Small intestine (tissue), 7 donors: ENCODE measurements at regions not wholly inside any gene's neighbourhood (a gene's known extent, or its start where the extent isn't known, plus 50 kb on each side); places are given as distances from the start of the nearest gene placed in this dataset.

Experiments
- DNase-seq, 2 donors: peaks; one replicate each; pipeline versions ENCODE4 v3.0.0 to v3.0.0-alpha.2; 2013
- FAIRE-seq: peaks from 2 replicates; lab custom pipeline; 2012; peaks lifted over from hg19 to GRCh38; lab: Jason Lieb, UNC
- H3K27ac ChIP-seq, 3 donors: one replicate each; pipeline ENCODE4 v1.5.1; 2013; ENCODE audit warnings: low read length in 2 of 3, mild to moderate bottlenecking in 2 of 3, control low read depth in 1 of 3, inconsistent platforms in 1 of 3, low read depth in 1 of 3, moderate library complexity in 1 of 3
- H3K27me3 ChIP-seq, 3 donors: one replicate each; pipeline ENCODE4 v1.6.1; 2013; ENCODE audit warnings: low read length in 3 of 3, inconsistent platforms in 1 of 3; ENCODE audit not compliant: control insufficient read depth in 3 of 3, insufficient read depth in 3 of 3
- H3K36me3 ChIP-seq, 3 donors: one replicate each; pipeline ENCODE4 v1.6.1; 2013; ENCODE audit warnings: low read length in 3 of 3, inconsistent platforms in 1 of 3, low read depth in 1 of 3, mild to moderate bottlenecking in 1 of 3, moderate library complexity in 1 of 3; ENCODE audit not compliant: control insufficient read depth in 3 of 3, insufficient read depth in 2 of 3
- H3K4me1 ChIP-seq, 3 donors: one replicate each; pipeline ENCODE4 v1.6.1; 2013; ENCODE audit warnings: low read length in 2 of 3, inconsistent platforms in 1 of 3, low read depth in 1 of 3, mild to moderate bottlenecking in 1 of 3, moderate library complexity in 1 of 3; ENCODE audit not compliant: control insufficient read depth in 3 of 3, insufficient read depth in 2 of 3
- H3K4me3 ChIP-seq, 3 donors: one replicate each; pipeline ENCODE4 v1.5.1; 2013; ENCODE audit warnings: low read length in 3 of 3, control low read depth in 1 of 3, inconsistent platforms in 1 of 3, low read depth in 1 of 3, mild to moderate bottlenecking in 1 of 3, moderate library complexity in 1 of 3
- H3K9me3 ChIP-seq, 2 donors: one replicate each; pipeline ENCODE4 v1.6.1; 2013; ENCODE audit warnings: low read depth in 1 of 2, low read length in 1 of 2; ENCODE audit not compliant: control insufficient read depth in 2 of 2, insufficient read depth in 1 of 2
- WGBS, 3 donors: extraction: QIAGEN DNeasy Blood & Tissue Kit; methylation state at CpG; one replicate each; pipeline ENCODE4 v1.1.7; 2013; 5-methylcytosine and 5-hydroxymethylcytosine counted together
- donor health status: healthy with polysubstance abuse.
- donor health status: control.
- donor health status: control.
- donor health status: Bipolar disorder and iron deficiency.
- donor health status: healthy.

- DNase-seq = peak in 1 of 2 donors; percentile 21
- Histone ChIP-seq H3K27ac (no peak overlapping the region), H3K36me3 (no peaks in the 10 kb centered on the region), H3K4me3 (no peak overlapping the region), H3K27me3 (no peaks in the 10 kb centered on the region), H3K9me3 (peaks cover 0 to 13% of the 10 kb centered on the region in 2 donors), H3K4me1 (peaks cover 0 to 4% (median 0%) of the 10 kb centered on the region in 3 donors)
- 26 to 68% (median 48%) methylated on average over 10 of the region's 10 CpGs for WGBS, 3 donors
- no peak for FAIRE-seq
These were observed 70.0 kb upstream of the ZNF469 start for GRCh38 chr16:88312732-88313131.

GRCh38 chr16:88314991-88315542, 67.7 kb upstream of the ZNF469 start:
- DNase-seq (peak in 1 of 2 donors; percentile 9), FAIRE-seq (no peak)
- WGBS, 3 donors = 52 to 76% (median 56%) methylated on average over 15 to 16 of the region's 16 CpGs
- Histone ChIP-seq H3K9me3 (peaks cover 0 to 8% of the 10 kb centered on the region in 2 donors), H3K27me3 (no peaks in the 10 kb centered on the region), H3K36me3 (no peaks in the 10 kb centered on the region), H3K4me1 (no peaks in the 10 kb centered on the region), H3K27ac (no peak overlapping the region), H3K4me3 (no peak overlapping the region)

DNA sequence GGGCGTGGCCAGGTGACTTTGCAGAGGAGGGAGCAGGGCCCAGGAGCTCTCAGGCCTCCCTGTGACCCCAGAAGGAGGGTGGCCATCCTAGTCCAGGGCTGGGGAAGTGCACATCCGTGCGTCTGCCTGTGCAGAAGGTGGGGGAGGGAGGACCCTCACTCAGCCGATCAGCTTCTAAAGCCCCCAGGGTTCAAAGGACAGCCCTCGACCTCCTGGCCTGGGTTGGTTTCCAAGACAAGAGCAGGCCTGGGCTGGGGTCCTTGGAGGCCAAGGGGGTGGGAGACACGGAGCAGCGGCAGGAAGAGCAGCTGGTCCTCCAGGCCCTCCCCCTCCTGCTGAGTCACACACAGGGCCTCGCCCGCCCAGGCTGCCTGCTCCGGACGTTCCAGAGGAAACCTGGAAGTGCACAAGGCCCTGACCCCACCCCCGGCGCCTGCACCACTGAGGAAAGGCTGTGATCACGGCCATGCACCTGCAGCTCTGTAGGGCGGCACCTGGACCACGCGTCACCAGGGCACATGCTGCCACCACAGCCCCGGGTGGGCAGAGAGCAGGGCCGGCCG, 67.1 kb upstream of the ZNF469 start:
- FAIRE-seq (no peak), DNase-seq (peak; percentile 11 to 41)
- Histone ChIP-seq H3K27ac (no peak overlapping the region), H3K36me3 (no peaks in the 10 kb centered on the region), H3K27me3 (no peaks in the 10 kb centered on the region), H3K9me3 (peaks cover 0 to 8% of the 10 kb centered on the region in 2 donors), H3K4me3 (no peak overlapping the region), H3K4me1 (no peaks in the 10 kb centered on the region)
- 16 to 35% (median 31%) methylated on average over 17 to 20 of the region's 20 CpGs for WGBS, 3 donors

DNA sequence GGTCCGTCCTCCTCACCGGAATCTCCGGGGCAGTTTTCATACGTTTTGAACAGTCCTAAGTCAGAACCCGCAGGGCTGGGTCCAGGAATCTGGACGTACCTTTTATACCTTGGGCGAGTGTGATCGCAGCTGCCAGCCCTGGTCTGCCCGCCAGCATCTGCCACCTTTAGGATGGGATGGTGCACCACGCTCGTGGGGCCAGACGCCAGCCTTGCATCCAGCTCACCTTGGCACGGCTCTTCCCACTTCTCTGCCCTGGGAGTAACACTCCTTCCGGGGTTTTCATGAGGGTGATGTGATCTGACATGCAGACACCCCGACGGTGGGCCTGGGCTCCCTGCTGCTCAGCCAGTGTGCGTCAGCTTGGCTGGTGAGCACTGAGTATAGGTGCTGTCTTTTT, 66.6 kb upstream of the ZNF469 start:
- Histone ChIP-seq H3K4me1 (no peaks in the 10 kb centered on the region), H3K4me3 (no peak overlapping the region), H3K27me3 (no peaks in the 10 kb centered on the region), H3K27ac (no peak overlapping the region), H3K9me3 (peaks cover 0 to 9% of the 10 kb centered on the region in 2 donors), H3K36me3 (no peaks in the 10 kb centered on the region)
- WGBS, 3 donors = 56 to 83% (median 76%) methylated on average over 17 of the region's 17 CpGs
- FAIRE-seq (no peak), DNase-seq (no peak)

DNA sequence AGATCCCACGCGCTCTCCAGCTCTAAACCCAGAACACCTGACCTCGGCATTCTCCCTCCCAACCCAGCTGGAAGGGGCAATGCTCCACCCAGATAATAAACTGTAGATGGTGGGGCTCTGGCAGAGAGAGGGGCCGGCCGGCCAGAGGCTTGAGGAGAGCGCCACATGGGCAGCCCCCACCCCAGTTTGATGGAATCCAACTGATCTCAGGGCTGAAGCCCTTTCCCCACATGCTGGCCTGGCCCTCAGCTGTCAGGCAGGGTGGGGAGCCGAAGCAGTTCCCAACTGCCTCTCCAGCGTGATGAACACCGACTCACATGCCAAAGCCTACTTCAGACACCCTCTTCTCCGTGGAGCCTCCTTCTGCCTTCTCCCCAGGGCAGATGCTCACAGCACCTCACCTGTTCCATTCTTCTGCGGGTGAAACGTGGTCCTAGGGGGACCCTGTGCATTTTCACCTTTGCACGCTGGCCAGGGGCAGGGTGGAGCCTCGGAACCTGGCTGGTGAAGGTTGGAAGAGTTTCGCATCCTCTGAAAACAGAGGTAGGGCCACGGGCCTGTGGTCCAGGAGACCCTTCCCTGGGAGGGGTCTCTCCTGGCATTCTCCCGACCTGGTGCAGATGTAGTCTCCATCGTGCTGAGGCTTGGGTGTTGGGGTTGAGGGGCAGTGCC, 65.7 kb upstream of the ZNF469 start:
- no peaks in the 10 kb centered on the region for H3K36me3 ChIP-seq
- no peak for DNase-seq
- FAIRE-seq = no peak
- no peak overlapping the region for H3K27ac ChIP-seq
- H3K4me3 ChIP-seq = no peak overlapping the region
- WGBS, 3 donors = 83 to 87% (median 83%) methylated on average over 18 of the region's 18 CpGs
- no peaks in the 10 kb centered on the region for H3K4me1 ChIP-seq
- H3K9me3 ChIP-seq = peaks cover 0 to 5% of the 10 kb centered on the region in 2 donors
- no peaks in the 10 kb centered on the region for H3K27me3 ChIP-seq

DNA sequence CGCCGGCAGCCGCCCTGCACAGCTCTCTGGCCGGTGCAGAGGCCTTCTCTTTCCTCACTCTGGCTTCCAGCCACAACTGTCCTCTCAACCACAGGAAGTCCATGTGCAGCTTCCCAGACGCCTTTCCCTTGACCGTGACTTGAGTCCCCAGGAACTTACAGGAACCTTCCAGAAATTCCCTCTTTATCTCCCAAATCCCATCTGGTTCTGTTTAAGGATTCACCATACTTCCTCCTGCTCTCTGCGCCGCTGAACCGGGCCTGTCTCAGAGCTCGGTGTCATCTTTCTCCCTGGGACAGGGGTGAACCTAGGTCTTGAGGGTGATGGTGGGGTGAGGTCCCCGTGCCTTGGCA, 65.2 kb upstream of the ZNF469 start:
- Histone ChIP-seq H3K27ac (no peak overlapping the region), H3K4me1 (no peaks in the 10 kb centered on the region), H3K4me3 (no peak overlapping the region), H3K27me3 (no peaks in the 10 kb centered on the region), H3K36me3 (no peaks in the 10 kb centered on the region), H3K9me3 (peaks cover 0 to 3% of the 10 kb centered on the region in 2 donors)
- 71 to 93% (median 85%) methylated on average over 11 of the region's 11 CpGs for WGBS, 3 donors
- FAIRE-seq (no peak), DNase-seq (no peak)

GRCh38 chr16:88318051-88318450, 64.7 kb upstream of the ZNF469 start:
- no peaks in the 10 kb centered on the region for H3K27me3 ChIP-seq
- no peak overlapping the region for H3K27ac ChIP-seq
- DNase-seq = no peak
- H3K4me3 ChIP-seq = no peak overlapping the region
- no peak for FAIRE-seq
- WGBS, 3 donors = 86 to 91% (median 91%) methylated on average over 13 to 14 of the region's 14 CpGs
- H3K4me1 ChIP-seq = no peaks in the 10 kb centered on the region
- H3K36me3 ChIP-seq = no peaks in the 10 kb centered on the region
- peaks cover 0 to 3% of the 10 kb centered on the region in 2 donors for H3K9me3 ChIP-seq

DNA sequence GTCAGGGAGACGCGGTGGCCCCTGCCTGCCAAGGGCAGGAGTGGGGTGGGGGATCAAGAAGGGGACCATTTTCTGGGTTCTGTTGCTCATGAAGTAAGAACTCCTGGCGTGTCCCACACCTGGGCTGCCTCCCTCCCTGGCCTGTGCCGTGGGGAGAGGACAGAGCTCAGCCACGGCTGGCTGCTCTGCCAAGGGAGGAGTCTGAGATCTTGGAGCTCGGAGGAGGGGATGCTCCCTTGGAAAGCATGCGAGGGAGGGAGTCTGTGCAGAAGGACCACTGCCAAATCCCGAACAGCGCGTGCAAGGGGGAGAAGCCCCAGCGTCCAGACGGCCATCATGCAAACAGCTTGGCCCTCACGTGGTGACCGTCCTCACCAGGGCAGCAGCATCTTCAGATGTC, 64.2 kb upstream of the ZNF469 start:
- FAIRE-seq = no peak
- H3K36me3 ChIP-seq = no peaks in the 10 kb centered on the region
- no peak overlapping the region for H3K27ac ChIP-seq
- peaks cover 0 to 4% of the 10 kb centered on the region in 2 donors for H3K9me3 ChIP-seq
- no peak overlapping the region for H3K4me3 ChIP-seq
- no peaks in the 10 kb centered on the region for H3K4me1 ChIP-seq
- no peak for DNase-seq
- WGBS, 3 donors = 65 to 75% (median 74%) methylated on average over 14 of the region's 14 CpGs
- no peaks in the 10 kb centered on the region for H3K27me3 ChIP-seq
